K562 (cell line): ENCODE measurements at regions not wholly inside any gene's neighbourhood (a gene's known extent, or its start where the extent isn't known, plus 50 kb on each side); places are given as distances from the start of the nearest gene placed in this dataset.

Experiments
- ATAC-seq: fragments of 200-7000 bp; cut with Tn5 transposase; 3 replicates; pipeline ENCODE4 v1.9.1; 2020; ENCODE audit warnings: moderate library complexity
- BruUV-seq: library from RNA; stranded (reverse); fragments of 400-500 nt; replicated peaks from 2 replicates; lab custom pipeline; 2021; lab: Mats Ljungman, UMichigan
- CTCF ChIA-PET: fragments of 300-600 bp; formaldehyde crosslinking; extraction: SDS; loops from one replicate; lab custom pipeline; 2021; ENCODE audit warnings: low intra/inter-chr PET ratio; lab: Yijun Ruan, JAX
- POLR2A ChIA-PET: fragments of 300-600, 350-650 bp; sonication (Branson Sonifier 250); formaldehyde crosslinking; extraction: SDS; loops from one replicate; lab custom pipeline; 2021; ENCODE audit warnings: antibody characterized with exemption, inconsistent platforms; lab: Yijun Ruan, JAX
- DNase-seq, 4 experiments: peaks; one replicate each; pipeline versions ENCODE4 v3.0.0 to v3.0.0-alpha.2; 2011 to 2018; ENCODE audit warnings: low spot score in 3 of 4, mixed read lengths in 3 of 4; ENCODE audit errors: extremely low read depth in 1 of 4
- FAIRE-seq: peaks from 2 replicates; lab custom pipeline; 2011; peaks lifted over from hg19 to GRCh38; lab: Jason Lieb, UNC
- H2AFZ ChIP-seq: 2 replicates; pipeline ENCODE4 v1.6.0; 2011; ENCODE audit warnings: low read depth, low read length, control low read depth, inconsistent platforms
- H3K27ac ChIP-seq: fragments of 200-600 bp; 3 replicates; pipeline ENCODE4 v1.8.0; 2011; ENCODE audit warnings: low read depth, mild to moderate bottlenecking, control low read depth, inconsistent platforms, low read length, moderate library complexity, mixed read lengths; ENCODE audit errors: extremely low read depth
- H3K27me3 ChIP-seq, 2 experiments: fragments of 300-600 bp in 1 of 2; 2 replicates in 1 of 2; 3 replicates in 1 of 2; pipeline versions ENCODE4 v1.6.0 to v1.8.0; 2011; ENCODE audit warnings: inconsistent platforms in 2 of 2, low read length in 2 of 2, mild to moderate bottlenecking in 1 of 2, mixed read lengths in 1 of 2, moderate library complexity in 1 of 2; ENCODE audit not compliant: control insufficient read depth in 2 of 2, insufficient read depth in 2 of 2
- H3K36me3 ChIP-seq: fragments of 300-600 bp; 3 replicates; pipeline ENCODE4 v1.8.0; 2011; ENCODE audit warnings: mild to moderate bottlenecking, low read length, inconsistent platforms; ENCODE audit not compliant: control insufficient read depth, insufficient read depth
- H3K4me1 ChIP-seq, 2 experiments: fragments of 200-600 bp in 1 of 2; replicated peaks in 1 of 2; 2 replicates in 1 of 2; 3 replicates in 1 of 2; pipeline versions ENCODE4 v1.5.1 to v1.8.0; 2011; ENCODE audit warnings: inconsistent platforms in 2 of 2, low read length in 2 of 2, mild to moderate bottlenecking in 1 of 2, mixed read lengths in 1 of 2, moderate library complexity in 1 of 2; ENCODE audit not compliant: control insufficient read depth in 2 of 2, insufficient read depth in 2 of 2
- H3K4me2 ChIP-seq: 2 replicates; pipeline ENCODE4 v1.6.1; 2011; ENCODE audit warnings: low read length, control low read depth, inconsistent platforms, mixed read lengths; ENCODE audit not compliant: insufficient read depth
- H3K4me3 ChIP-seq: fragments of 200-600 bp; sonication (generic), shearing (Covaris generic); 2 replicates; pipeline ENCODE4 v1.5.1; 2016; ENCODE audit warnings: control low read depth, inconsistent platforms
- H3K79me2 ChIP-seq: fragments of 200-600 bp; 3 replicates; pipeline ENCODE4 v1.8.0; 2011; ENCODE audit warnings: low read length, inconsistent platforms; ENCODE audit not compliant: control insufficient read depth, insufficient read depth
- H3K9ac ChIP-seq, 2 experiments: 2 replicates each; pipeline versions ENCODE4 v1.6.0 to v1.6.1; 2011; ENCODE audit warnings: low read depth in 2 of 2, low read length in 2 of 2, control low read depth in 1 of 2, inconsistent platforms in 1 of 2, mild to moderate bottlenecking in 1 of 2, mixed read lengths in 1 of 2; ENCODE audit not compliant: insufficient read depth in 1 of 2
- H3K9me1 ChIP-seq: one replicate; pipeline ENCODE4 v1.6.0; 2011; ENCODE audit warnings: inconsistent platforms, mild to moderate bottlenecking, low read length, moderate library complexity; ENCODE audit not compliant: control insufficient read depth, insufficient read depth
- H3K9me3 ChIP-seq: replicated peaks from 2 replicates; pipeline ENCODE4 v1.5.1; 2011; ENCODE audit warnings: low read depth, low read length, inconsistent platforms; ENCODE audit not compliant: control insufficient read depth, insufficient read depth
- H4K20me1 ChIP-seq: replicated peaks from 2 replicates; pipeline ENCODE4 v1.6.1; 2011; ENCODE audit warnings: low read length, inconsistent platforms, mixed read lengths; ENCODE audit not compliant: control insufficient read depth, insufficient read depth
- CBX5 ChIP-seq: IDR thresholded peaks from 2 replicates; pipeline ENCODE4 v1.6.1; 2014; ENCODE audit warnings: low read depth, borderline replicate concordance
- COPS2 ChIP-seq: fragments of 450-650 bp; conservative IDR thresholded peaks from 2 replicates; pipeline ENCODE4 v1.6.1; 2016; ENCODE audit warnings: mild to moderate bottlenecking, moderate library complexity
- DLX4 ChIP-seq: fragments of 250-450 bp; sonication (Bioruptor Pico); IDR thresholded peaks from 2 replicates; pipeline ENCODE4 v1.6.1; 2021; ENCODE audit warnings: mild to moderate bottlenecking
- KDM1A ChIP-seq, 2 experiments: fragments of 450-650 bp; IDR thresholded peaks; 2 replicates each; pipeline ENCODE4 v1.6.1; 2016; ENCODE audit warnings: mild to moderate bottlenecking in 2 of 2
- PRPF4 ChIP-seq: fragments of 200-400 bp; formaldehyde crosslinking; IDR thresholded peaks from one replicate; pipeline ENCODE4 v1.6.1; 2017; ENCODE audit warnings: low read length, low read depth, mild to moderate bottlenecking; ENCODE audit not compliant: insufficient read depth, poor library complexity, severe bottlenecking
- RBM25 ChIP-seq: fragments of 200-400 bp; formaldehyde crosslinking; IDR thresholded peaks from 2 replicates; pipeline ENCODE4 v1.6.1; 2018; ENCODE audit warnings: low read length, low read depth, moderate library complexity; ENCODE audit not compliant: severe bottlenecking
- U2AF1 ChIP-seq: fragments of 200-400 bp; formaldehyde crosslinking; optimal IDR thresholded peaks from 2 replicates; pipeline ENCODE3; 2017; ENCODE audit warnings: mild to moderate bottlenecking, low read depth, low read length, moderate library complexity
- XRCC5 ChIP-seq: fragments of 200-400 bp; formaldehyde crosslinking; IDR thresholded peaks from 2 replicates; pipeline ENCODE4 v1.6.1; 2017; ENCODE audit warnings: low read depth, mild to moderate bottlenecking, low read length
- ZNF143 ChIP-seq: sonication (generic); formaldehyde crosslinking; IDR thresholded peaks from 2 replicates; pipeline ENCODE4 v1.9.0; 2022; ENCODE audit warnings: mild to moderate bottlenecking, missing genetic modification reagents
- ZNF780A ChIP-seq: fragments of 250-450 bp; sonication (Bioruptor Pico); IDR thresholded peaks from 2 replicates; pipeline ENCODE4 v1.5.0; 2021; ENCODE audit warnings: mild to moderate bottlenecking
- ZSCAN29 ChIP-seq: fragments of 450-650 bp; IDR thresholded peaks from 2 replicates; pipeline ENCODE4 v1.6.1; 2017
- WGBS: fragments of 100-300 bp; shearing (Covaris generic); methylation state at CpG from one replicate; pipeline ENCODE4 v1.1.6; 2016; ENCODE audit warnings: low coverage, mixed read lengths; ENCODE audit not compliant: insufficient coverage; ENCODE audit errors: missing lambda C conversion rate; 5-methylcytosine and 5-hydroxymethylcytosine counted together
- in situ Hi-C: fragments of 300-500 bp; cut with MboI; formaldehyde crosslinking; loops from 4 replicates; pipeline ENCODE4 v1.15.0; 2018; ENCODE audit warnings: inconsistent platforms, mixed read lengths
- intact Hi-C: fragments of 100-400 bp; cut with micrococcal nuclease; formaldehyde crosslinking; loops from 2 replicates; pipeline ENCODE4 v1.14.2; 2022
- TF ChIP-seq, protein P1 (sequence below): sonication (generic); formaldehyde crosslinking; IDR thresholded peaks from 2 replicates; pipeline ENCODE4 v1.8.0; 2022; ENCODE audit warnings: mild to moderate bottlenecking, missing genetic modification reagents, borderline replicate concordance

GRCh38 chr4:181507180-181507835 is 735.9 kb upstream of the TENM3 start:
- 1% methylated on average over 10 of the region's 10 CpGs for WGBS
- Histone ChIP-seq H3K4me1 (no peaks in the 10 kb centered on the region), H3K9ac (no peak overlapping the region), H4K20me1 (no peaks in the 10 kb centered on the region), H3K4me3 (no peak overlapping the region), H3K9me3 (no peaks in the 10 kb centered on the region), H3K27ac (no peak overlapping the region), H3K27me3 (no peaks in the 10 kb centered on the region), H3K36me3 (no peaks in the 10 kb centered on the region), H3K4me2 (no peak overlapping the region), H3K79me2 (no peaks in the 10 kb centered on the region), H2AFZ (no peak overlapping the region), H3K9me1 (no peaks in the 10 kb centered on the region)
- no peak for FAIRE-seq
- ChIA-PET CTCF (no interaction called here), POLR2A (no interaction called here)
- intact Hi-C loops = no loop called here
- TF ChIP-seq XRCC5 = no peak
- TF ChIP-seq KDM1A (IDR thresholded peaks at IDR 0.05) = no peak
- TF ChIP-seq U2AF1 = no peak
- TF ChIP-seq RBM25 = no peak
- no peak for TF ChIP-seq ZNF143
- TF ChIP-seq DLX4 = no peak
- no peak for TF ChIP-seq COPS2
- TF ChIP-seq CBX5 = no peak
- TF ChIP-seq PRPF4 = no peak
- no peak for TF ChIP-seq ZNF780A
- TF ChIP-seq, protein P1, sequence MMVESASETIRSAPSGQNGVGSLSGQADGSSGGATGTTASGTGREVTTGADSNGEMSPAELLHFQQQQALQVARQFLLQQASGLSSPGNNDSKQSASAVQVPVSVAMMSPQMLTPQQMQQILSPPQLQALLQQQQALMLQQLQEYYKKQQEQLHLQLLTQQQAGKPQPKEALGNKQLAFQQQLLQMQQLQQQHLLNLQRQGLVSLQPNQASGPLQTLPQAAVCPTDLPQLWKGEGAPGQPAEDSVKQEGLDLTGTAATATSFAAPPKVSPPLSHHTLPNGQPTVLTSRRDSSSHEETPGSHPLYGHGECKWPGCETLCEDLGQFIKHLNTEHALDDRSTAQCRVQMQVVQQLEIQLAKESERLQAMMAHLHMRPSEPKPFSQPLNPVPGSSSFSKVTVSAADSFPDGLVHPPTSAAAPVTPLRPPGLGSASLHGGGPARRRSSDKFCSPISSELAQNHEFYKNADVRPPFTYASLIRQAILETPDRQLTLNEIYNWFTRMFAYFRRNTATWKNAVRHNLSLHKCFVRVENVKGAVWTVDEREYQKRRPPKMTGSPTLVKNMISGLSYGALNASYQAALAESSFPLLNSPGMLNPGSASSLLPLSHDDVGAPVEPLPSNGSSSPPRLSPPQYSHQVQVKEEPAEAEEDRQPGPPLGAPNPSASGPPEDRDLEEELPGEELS (CRISPR knock-in tag) = no peak
- no peak for TF ChIP-seq ZSCAN29
- DNase-seq = no peak
- BruUV-seq = no TSS peak
- in situ Hi-C loops = no loop called here
- no peak for ATAC-seq
